GM19035 (cell line): ENCODE measurements at regions not wholly inside any gene's neighbourhood (a gene's known extent, or its start where the extent isn't known, plus 50 kb on each side); places are given as distances from the start of the nearest gene placed in this dataset.
A peak's percentile ranks its signal among the peaks of the same experiment; 100 is the strongest.

Experiments
- ATAC-seq: cut with Tn5 transposase; IDR thresholded peaks from one replicate; pipeline ENCODE4 v1.9.1; 2021; ENCODE audit not compliant: unreplicated experiment

DNA sequence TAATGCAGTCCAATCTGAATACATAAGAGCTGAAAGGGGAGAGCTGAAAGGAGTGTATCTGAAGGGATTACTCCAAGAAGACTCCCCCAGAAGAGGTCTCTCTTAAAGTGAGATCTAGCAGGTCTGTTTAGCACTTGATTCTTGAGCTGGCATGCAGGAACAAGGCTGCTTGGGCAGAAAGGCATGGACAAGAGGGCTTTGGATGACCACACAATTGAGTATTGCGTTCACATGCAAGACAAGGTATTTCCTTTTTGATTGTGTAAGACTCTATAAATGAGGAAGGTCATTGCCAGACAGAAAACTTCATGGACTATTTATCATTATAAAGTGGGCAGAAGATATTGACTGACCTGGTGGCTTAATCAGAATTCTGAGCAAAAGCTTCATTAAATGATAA is 145.5 kb upstream of the AFF2 start:
- no peak for ATAC-seq

- no peak for ATAC-seq
Measured at GRCh38 chrX:148361641-148362040, 138.8 kb upstream of the AFF2 start.

- ATAC-seq: no peak
Measured at GRCh38 chrX:148363471-148364235, 136.8 kb upstream of the AFF2 start.

GRCh38 chrX:148365233-148365632 is 135.2 kb upstream of the AFF2 start:
- ATAC-seq: no peak

DNA sequence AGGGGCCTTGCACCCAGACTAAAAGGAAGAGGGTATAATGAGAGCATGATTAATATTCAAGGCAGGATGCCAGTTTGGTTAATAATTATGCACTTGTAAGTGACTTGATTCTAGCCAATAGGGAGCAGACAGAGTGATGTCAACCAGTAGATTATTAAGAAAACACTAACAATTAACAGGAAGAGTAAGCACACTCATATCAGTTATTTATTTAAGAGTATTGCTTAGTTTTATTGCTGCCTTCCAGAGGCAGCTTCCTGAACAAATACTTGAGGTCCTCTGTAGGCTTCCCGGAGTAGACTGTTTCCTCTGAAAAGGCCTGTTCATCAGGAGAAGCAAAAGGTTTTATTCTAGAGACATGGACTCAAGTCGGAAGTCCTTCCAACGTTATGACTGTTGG is 129.1 kb upstream of the AFF2 start:
- ATAC-seq: no peak

DNA sequence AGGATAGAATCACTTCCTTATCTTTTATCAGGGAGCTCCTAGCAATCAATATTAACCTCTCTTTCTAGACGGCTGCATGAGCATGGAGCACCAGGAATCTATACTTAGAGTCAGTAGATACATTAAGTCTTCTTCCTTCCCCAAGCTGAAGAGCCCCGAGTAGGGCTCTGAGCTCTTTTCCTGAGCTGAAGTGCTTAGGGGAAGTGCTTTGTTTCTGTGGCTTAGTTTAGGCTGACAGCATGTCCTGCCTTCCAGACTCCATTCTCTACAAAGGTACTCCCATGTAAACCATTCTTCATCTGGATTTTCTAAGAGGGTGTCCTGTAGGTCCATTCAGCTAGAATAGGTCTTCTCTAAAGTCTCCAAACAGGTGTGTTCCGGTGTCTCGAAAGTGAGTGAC is 127.5 kb upstream of the AFF2 start:
- no peak for ATAC-seq

DNA sequence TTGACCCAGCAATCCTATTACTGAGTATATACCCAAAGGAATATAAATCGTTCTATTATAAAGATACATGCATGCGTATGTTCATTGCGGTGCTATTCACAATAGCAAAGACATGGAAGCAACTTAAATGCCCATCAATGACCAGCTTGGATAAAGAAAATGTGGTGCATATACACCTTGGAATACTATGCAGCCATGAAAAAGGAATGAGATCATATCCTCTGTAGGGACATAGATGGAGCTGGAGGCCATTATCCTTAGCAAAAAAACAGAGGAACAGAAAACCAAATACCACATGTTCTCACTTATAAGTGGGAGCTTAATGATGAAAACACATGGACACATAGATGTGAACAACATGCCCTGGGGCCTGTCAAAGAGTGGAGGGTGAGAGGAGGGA is 124.1 kb upstream of the AFF2 start:
- no peak for ATAC-seq

DNA sequence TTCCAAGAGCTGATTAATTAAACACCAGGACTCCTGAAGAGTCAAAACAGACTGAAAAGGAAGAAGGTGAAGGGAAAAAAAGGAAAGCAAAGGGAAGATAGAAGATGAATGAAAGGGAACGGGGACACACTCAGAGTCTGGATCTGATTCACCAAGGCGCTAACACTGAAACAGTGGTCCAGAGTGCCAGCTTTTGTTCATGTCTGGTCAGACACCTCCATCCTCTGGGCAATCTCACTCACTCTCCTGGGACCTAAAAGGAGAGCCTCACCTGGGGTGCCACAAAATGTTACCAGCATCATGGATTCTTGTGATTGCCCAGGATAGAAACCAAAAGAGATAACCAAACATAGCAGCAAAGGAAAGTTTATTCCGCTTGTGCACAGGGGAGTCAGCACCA is 120.3 kb upstream of the AFF2 start:
- peak; percentile 8 for ATAC-seq

DNA sequence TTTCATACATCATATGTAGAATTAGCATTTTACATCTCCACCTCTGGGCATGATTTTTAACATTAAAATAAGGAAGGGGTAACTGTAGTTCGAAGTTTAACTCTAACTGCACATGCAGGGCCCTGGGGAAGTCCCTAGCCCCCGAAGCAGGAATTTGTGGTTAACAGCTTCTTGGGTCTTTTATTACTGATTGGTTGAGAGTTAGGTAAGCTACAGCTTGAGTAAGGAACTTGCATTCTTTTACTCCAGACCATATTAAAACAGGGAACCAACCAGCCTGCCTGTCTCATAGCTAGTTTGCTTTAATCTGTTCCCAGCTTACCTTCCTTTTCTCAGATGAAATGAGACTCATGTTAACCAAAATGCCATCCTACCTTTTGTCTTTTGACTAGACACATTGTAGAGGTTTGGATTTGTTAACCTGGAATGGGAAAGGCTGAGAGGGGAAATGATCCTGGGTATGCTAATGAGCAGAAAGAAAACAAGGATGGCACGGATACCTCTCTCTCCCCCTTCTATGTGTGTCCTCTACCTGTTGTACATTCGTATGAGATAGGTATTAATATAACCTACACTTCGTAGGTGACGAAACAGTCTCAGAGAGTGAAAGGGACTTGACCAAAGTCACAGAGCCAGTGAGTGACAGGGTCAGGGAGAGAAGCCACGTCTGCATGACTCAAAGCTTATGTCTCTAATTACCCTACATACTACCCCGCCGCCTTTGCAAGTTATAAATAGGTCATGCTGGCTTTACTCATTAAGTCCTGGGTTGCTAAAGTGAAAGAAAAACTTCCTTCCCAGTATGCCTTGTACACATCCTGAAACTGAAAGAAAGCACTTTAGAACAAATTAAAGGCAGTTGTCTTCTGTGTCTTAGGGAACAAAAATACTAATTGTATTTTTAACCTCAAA is 119.5 kb upstream of the AFF2 start:
- ATAC-seq: peak; percentile 94

- peak; percentile 33 for ATAC-seq
Measured at GRCh38 chrX:148381603-148382002, 118.8 kb upstream of the AFF2 start.

DNA sequence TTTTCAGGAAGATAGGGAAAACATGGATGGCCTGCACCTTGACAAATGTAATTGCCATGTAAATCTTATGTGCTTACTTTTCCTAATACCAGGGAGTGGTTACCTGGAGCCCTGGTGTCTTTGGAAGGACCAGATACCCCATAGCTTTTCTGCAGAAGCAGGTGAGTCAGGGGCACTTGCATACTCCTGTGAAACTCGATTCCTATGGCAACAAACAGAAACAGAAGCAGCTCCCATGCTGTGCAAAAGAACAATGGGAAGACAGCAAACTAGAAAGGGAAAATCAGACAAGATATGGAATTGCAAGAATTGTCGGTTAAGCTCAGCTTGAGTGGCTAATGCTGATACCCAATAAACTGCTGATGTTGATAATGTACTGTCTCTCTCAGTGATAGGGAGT is 117.4 kb upstream of the AFF2 start:
- ATAC-seq: no peak

DNA sequence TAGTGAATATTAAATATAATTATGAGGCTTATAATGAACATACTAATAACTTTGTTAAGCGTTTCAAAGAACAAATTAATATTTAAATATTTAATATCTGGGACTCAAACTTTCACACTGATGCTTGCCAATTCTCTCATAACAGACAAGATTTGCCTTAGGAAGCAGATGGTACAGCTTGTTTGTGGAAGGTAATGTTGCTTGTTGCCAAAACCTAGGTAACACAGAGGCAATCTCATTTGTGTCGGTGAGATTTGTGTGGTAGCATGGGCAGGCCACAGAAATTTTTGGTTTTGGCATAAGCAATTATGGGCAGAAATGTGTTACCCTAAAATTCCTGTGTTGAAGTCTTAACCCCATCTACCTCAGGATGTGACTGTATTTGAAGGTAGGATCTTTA is 114.9 kb upstream of the AFF2 start:
- no peak for ATAC-seq

GRCh38 chrX:148389629-148390028 is 110.8 kb upstream of the AFF2 start:
- no peak for ATAC-seq

- ATAC-seq: no peak
Measured at GRCh38 chrX:148412006-148412405, 88.4 kb upstream of the AFF2 start.

DNA sequence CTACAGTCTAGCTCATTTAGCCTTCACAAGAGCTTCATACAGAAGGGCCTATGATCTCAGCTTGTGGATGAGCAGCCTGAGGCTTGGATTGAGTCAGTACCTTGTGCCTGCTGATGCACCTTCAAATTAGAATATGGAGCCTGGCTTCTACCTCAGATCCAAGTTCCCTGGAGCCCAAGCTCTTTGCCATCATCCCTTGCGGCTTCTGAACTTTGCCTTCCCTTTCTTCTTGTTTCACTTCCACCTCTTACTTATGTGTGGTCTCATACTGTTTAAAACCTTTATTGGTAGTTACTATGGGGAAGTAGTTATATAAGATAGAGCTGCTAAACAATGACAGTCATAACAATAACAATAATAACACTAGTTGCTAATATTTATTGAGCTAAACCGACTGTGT is 84.3 kb upstream of the AFF2 start:
- no peak for ATAC-seq

DNA sequence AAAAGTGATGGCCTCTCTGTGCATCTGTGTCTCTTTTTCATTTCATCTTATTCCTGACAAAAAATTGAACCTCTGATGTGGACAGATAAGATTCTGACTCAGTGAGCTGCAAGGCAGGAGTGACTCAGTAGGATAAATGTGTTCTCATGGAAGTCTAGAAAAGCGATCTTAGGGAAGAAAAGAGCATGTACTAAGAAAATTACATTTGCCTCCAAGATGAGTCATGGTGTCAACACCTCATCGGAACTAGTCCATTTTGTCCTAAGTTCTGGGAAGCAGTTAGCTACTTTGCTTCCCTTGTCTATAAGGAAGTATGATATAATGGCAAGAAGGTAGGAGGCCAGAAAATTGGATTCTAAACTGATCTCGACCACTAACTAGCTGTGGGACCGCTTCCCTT is 83.5 kb upstream of the AFF2 start:
- no peak for ATAC-seq

- ATAC-seq: no peak
Measured at GRCh38 chrX:148417934-148418333, 82.5 kb upstream of the AFF2 start.

DNA sequence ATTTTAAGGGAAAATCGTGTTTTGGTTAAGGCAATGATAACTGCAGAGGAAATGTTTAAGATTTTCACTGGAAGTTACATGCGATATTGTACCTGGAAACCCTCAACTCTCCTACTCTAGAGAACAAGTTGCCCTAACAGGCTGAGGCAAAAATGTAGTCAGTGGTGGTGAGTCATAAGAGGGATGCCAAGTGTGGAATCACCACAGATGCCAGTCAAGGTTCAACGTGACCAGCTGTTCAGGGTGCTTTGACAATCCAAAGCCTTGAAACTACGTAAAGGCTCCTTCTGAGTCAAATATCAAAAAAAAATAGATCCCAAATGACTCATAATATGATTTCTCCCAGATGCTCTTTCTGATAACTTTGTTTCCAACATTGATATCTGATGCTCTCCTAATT is 77.9 kb upstream of the AFF2 start:
- ATAC-seq: no peak

DNA sequence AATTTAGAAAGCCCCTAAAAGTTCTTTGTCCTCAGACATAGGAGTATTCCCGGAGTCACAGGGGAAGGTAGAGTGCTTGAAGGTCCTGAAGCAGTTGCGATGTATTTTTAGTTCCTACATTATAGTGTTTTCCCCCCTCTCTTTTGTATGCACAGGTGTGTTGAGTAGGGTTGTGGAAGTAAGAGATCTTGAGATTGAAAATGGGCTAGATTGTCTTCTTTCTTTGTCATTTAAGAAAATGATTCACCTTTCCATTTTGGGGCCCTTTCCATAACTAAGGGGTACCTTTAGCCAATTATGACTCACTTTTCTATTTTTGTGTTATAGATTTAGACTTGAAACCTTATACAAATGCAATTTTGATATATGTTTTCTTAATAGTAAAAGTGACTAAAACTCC is 75.8 kb upstream of the AFF2 start:
- no peak for ATAC-seq

DNA sequence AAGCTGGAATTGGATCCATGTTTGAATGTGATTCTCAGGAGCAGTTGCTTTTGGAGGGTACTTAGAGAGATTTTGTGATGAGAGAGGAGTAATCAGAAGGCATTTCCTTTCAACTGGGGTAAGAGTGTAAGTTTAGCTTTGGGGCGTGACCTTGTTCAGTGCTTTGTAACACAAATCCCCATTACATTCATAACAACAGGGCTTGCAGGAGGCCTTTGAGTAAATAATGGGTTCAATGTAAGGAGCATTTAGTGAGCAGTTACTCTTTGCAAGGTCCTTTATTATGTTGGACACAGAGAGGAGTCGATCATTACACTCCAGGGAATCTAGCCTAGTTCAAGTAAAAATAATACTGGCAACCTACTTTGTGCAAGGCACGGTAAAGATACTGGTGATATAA is 74.0 kb upstream of the AFF2 start:
- no peak for ATAC-seq

- no peak for ATAC-seq
Measured at GRCh38 chrX:148441387-148441786, 59.0 kb upstream of the AFF2 start.

GRCh38 chrX:148443216-148443615 is 57.2 kb upstream of the AFF2 start:
- no peak for ATAC-seq
